Prostate gland (tissue), 2 donors: ENCODE measurements at regions not wholly inside any gene's neighbourhood (a gene's known extent, or its start where the extent isn't known, plus 50 kb on each side); places are given as distances from the start of the nearest gene placed in this dataset.

Experiments used
- CTCF ChIP-seq, 4 experiments: fragments of 200-600 bp in 2 of 4; fragments of 450-650 bp in 2 of 4; sonication (generic) in 2 of 4; IDR thresholded peaks; 1 replicate in 3 of 4; 2 replicates in 1 of 4; pipeline ENCODE4 v1.5.1; 2016 to 2019; ENCODE audit warnings: antibody characterized with exemption in 4 of 4, mild to moderate bottlenecking in 2 of 4, moderate library complexity in 2 of 4
- POLR2A ChIP-seq: fragments of 450-650 bp; IDR thresholded peaks from one replicate; pipeline ENCODE4 v1.6.1; 2016; ENCODE audit warnings: antibody characterized with exemption, mild to moderate bottlenecking
- POLR2AphosphoS5 ChIP-seq: sonication (generic); formaldehyde crosslinking; IDR thresholded peaks from one replicate; pipeline ENCODE4 v1.6.1; 2017; ENCODE audit warnings: antibody characterized with exemption

GRCh38 chr21:35358008-35358407 is 308.9 kb upstream of the RUNX1 start:
- TF ChIP-seq POLR2A (no peak), CTCF (IDR thresholded peaks at IDR 0.05) (no peak), POLR2AphosphoS5 (no peak)
